A673 (cell line): ENCODE measurements at regions not wholly inside any gene's neighbourhood (a gene's known extent, or its start where the extent isn't known, plus 50 kb on each side); places are given as distances from the start of the nearest gene placed in this dataset.

Source experiments
- BruUV-seq: library from RNA; stranded (reverse); fragments of 400-500 nt; replicated peaks from 2 replicates; lab custom pipeline; 2021; lab: Mats Ljungman, UMichigan
- CTCF ChIA-PET: fragments of 300-600 bp; sonication (Branson Sonifier 250); formaldehyde crosslinking; loops from one replicate; lab custom pipeline; 2022; ENCODE audit warnings: antibody characterized with exemption; lab: Charles Lee
- POLR2A ChIA-PET: fragments of 300-600 bp; sonication (Branson Sonifier 250); formaldehyde crosslinking; loops from one replicate; lab custom pipeline; 2022; ENCODE audit warnings: antibody characterized with exemption; ENCODE audit not compliant: low non-redundant PET; lab: Charles Lee
- DNase-seq: peaks from one replicate; pipeline ENCODE4 v3.0.0-alpha.2; 2015; ENCODE audit warnings: low spot score
- H3K27ac ChIP-seq: fragments of 200-600 bp; sonication (generic); 2 replicates; pipeline ENCODE4 v1.5.1; 2016; ENCODE audit warnings: mixed run types, low read depth, mild to moderate bottlenecking, mixed read lengths, antibody characterized with exemption, low read length; ENCODE audit not compliant: poor library complexity, severe bottlenecking
- H3K27me3 ChIP-seq: fragments of 200-600 bp; sonication (generic); replicated peaks from 2 replicates; pipeline ENCODE4 v1.6.1; 2017; ENCODE audit warnings: mixed run types, low read depth, mild to moderate bottlenecking, mixed read lengths, antibody characterized with exemption, low read length; ENCODE audit not compliant: insufficient read depth, poor library complexity
- H3K36me3 ChIP-seq: fragments of 200-600 bp; sonication (generic); 2 replicates; pipeline ENCODE4 v1.6.1; 2016; ENCODE audit warnings: mixed run types, mild to moderate bottlenecking, mixed read lengths, antibody characterized with exemption, low read length; ENCODE audit not compliant: insufficient read depth, poor library complexity, severe bottlenecking
- H3K4me1 ChIP-seq: fragments of 200-600 bp; sonication (generic); 2 replicates; pipeline ENCODE4 v1.6.1; 2017; ENCODE audit warnings: mixed run types, mild to moderate bottlenecking, mixed read lengths, antibody characterized with exemption, low read length; ENCODE audit not compliant: insufficient read depth, poor library complexity, severe bottlenecking
- H3K4me3 ChIP-seq: fragments of 200-600 bp; sonication (generic); 2 replicates; pipeline ENCODE4 v1.5.1; 2016; ENCODE audit warnings: low read depth, mixed run types, mild to moderate bottlenecking, mixed read lengths, low read length; ENCODE audit not compliant: poor library complexity, severe bottlenecking
- H3K9me3 ChIP-seq: fragments of 200-600 bp; sonication (generic); 2 replicates; pipeline ENCODE4 v1.6.1; 2016; ENCODE audit warnings: mixed run types, low read depth, mild to moderate bottlenecking, mixed read lengths, antibody characterized with exemption, low read length; ENCODE audit not compliant: poor library complexity, severe bottlenecking
- EZH2 ChIP-seq: fragments of 200-600 bp; sonication (generic); IDR thresholded peaks from 2 replicates; pipeline ENCODE4 v1.6.1; 2017; ENCODE audit warnings: borderline replicate concordance, low read depth, mild to moderate bottlenecking, mixed read lengths, antibody characterized with exemption, low read length; ENCODE audit not compliant: poor library complexity, severe bottlenecking
- intact Hi-C: fragments of 100-400 bp; cut with micrococcal nuclease; formaldehyde crosslinking; loops from one replicate; pipeline ENCODE4 v1.10.0; 2022; ENCODE audit not compliant: unreplicated experiment
- TF ChIP-seq, protein P1 (sequence below): fragments of 300-800, 200-600 bp; sonication (generic); conservative IDR thresholded peaks from 2 replicates; pipeline ENCODE4 v1.5.1; 2017; ENCODE audit warnings: low read depth, mild to moderate bottlenecking, antibody characterized with exemption, low read length, moderate library complexity, mixed read lengths

DNA sequence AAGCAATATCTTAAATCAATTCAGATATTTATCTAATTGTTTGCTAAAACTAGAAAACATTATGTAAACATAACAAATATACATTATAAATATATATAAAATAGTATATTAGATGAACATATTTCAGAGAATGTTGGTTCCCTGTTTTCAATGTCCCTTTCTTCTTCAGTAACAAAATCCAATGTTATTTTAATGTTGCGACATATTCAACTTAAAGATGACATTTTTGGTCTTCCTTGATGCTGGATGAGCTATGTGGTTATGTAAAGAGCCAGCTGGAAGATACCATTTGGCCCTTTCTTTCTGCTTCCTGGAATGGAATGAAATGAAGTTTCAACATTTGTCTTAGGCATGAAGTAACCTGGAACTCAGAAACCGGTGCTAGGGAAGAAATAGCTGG lies 668.1 kb upstream of the CDH6 start:
- CTCF ChIA-PET, result no interaction called here
- H3K4me3 ChIP-seq, result no peak overlapping the region
- BruUV-seq, result no TSS peak
- no peak for TF ChIP-seq EZH2
- TF ChIP-seq, protein P1, sequence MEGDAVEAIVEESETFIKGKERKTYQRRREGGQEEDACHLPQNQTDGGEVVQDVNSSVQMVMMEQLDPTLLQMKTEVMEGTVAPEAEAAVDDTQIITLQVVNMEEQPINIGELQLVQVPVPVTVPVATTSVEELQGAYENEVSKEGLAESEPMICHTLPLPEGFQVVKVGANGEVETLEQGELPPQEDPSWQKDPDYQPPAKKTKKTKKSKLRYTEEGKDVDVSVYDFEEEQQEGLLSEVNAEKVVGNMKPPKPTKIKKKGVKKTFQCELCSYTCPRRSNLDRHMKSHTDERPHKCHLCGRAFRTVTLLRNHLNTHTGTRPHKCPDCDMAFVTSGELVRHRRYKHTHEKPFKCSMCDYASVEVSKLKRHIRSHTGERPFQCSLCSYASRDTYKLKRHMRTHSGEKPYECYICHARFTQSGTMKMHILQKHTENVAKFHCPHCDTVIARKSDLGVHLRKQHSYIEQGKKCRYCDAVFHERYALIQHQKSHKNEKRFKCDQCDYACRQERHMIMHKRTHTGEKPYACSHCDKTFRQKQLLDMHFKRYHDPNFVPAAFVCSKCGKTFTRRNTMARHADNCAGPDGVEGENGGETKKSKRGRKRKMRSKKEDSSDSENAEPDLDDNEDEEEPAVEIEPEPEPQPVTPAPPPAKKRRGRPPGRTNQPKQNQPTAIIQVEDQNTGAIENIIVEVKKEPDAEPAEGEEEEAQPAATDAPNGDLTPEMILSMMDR, result no peak
- no peak overlapping the region for H3K27ac ChIP-seq
- POLR2A ChIA-PET, result no interaction called here
- no peaks in the 10 kb centered on the region for H3K27me3 ChIP-seq
- DNase-seq, result no peak
- no peaks in the 10 kb centered on the region for H3K36me3 ChIP-seq
- no peaks in the 10 kb centered on the region for H3K9me3 ChIP-seq
- intact Hi-C loops, result no loop called here
- H3K4me1 ChIP-seq, result no peaks in the 10 kb centered on the region

DNA sequence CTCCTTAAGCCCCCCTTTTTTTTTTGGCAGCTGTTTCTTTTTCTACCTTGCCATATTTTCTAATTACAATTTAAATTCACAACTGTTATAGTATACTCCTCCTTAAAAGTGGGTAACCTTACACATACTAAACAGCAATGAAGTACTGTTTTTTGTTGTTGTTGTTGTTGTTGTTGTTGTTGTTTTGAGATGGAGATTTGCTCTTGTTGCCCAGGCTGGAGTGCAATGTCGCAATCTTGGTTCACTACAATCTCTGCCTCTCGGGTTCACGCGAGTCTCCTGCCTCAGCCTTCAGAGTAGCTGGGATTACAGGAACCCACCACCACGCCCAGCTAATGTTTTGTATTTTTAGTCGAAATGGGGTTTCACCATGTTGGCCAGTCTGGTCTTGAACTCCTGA lies 669.1 kb upstream of the CDH6 start:
- DNase-seq, result no peak
- no peaks in the 10 kb centered on the region for H3K36me3 ChIP-seq
- ChIA-PET POLR2A (no interaction called here), CTCF (no interaction called here)
- no TSS peak for BruUV-seq
- H3K9me3 ChIP-seq, result no peaks in the 10 kb centered on the region
- TF ChIP-seq, protein P1, result no peak
- TF ChIP-seq EZH2, result no peak
- no peak overlapping the region for H3K4me3 ChIP-seq
- H3K4me1 ChIP-seq, result no peaks in the 10 kb centered on the region
- no peaks in the 10 kb centered on the region for H3K27me3 ChIP-seq
- no peak overlapping the region for H3K27ac ChIP-seq
- intact Hi-C loops, result no loop called here

DNA sequence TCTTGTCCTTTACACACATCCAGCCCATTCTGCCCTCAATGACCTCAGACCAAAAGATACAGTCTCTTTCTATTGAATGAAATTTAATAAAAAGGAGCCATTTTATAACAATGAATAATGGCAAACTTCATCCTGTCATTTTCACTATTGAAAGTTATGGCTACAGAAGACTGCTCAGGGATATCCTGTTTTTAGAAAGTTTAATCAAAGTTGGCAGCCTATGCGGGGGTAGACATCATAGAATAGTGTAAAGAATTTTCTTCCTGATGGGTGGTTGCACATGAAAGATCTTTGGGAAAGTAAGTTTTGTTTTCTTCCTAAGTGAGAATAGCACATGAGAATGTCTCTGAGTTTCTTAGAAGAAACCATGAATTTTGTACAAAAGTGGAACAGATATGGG lies 670.4 kb upstream of the CDH6 start:
- TF ChIP-seq, protein P1, result no peak
- Histone ChIP-seq H3K27me3 (no peaks in the 10 kb centered on the region), H3K4me1 (peaks cover 2% of the 10 kb centered on the region), H3K9me3 (no peaks in the 10 kb centered on the region), H3K4me3 (no peak overlapping the region), H3K27ac (no peak overlapping the region), H3K36me3 (no peaks in the 10 kb centered on the region)
- POLR2A ChIA-PET, result no interaction called here
- intact Hi-C loops, result no loop called here
- DNase-seq, result no peak
- CTCF ChIA-PET, result no interaction called here
- BruUV-seq, result no TSS peak
